ENCODE measurements at regions not wholly inside any gene's neighbourhood (a gene's known extent, or its start where the extent isn't known, plus 50 kb on each side); places are given as distances from the start of the nearest gene placed in this dataset.

GRCh38 chr11:43582024-43582862, 98.3 kb upstream of the HSD17B12 start:
- DNase-seq (no peak), ATAC-seq (ENCODE audit: low read depth) (no peak)
- H2AFZ ChIP-seq (replicated peaks; ENCODE audit: low read length, poor library complexity), result no peak overlapping the region
- no TSS peak for BruUV-seq (replicated peaks)
- no peaks in the 10 kb centered on the region for H4K20me1 ChIP-seq (ENCODE audit: insufficient read depth, low read length)
- H3K18ac ChIP-seq (ENCODE audit: low read depth, low read length), result no peak overlapping the region
- H4K91ac ChIP-seq (ENCODE audit: insufficient read depth, low read depth, low read length), result no peak overlapping the region
- WGBS, 2 experiments (ENCODE audit: extremely low coverage in 2 of 2, insufficient read length in 1 of 2), result no CpG with 5 or more reads among the region's 37 CpGs
- H3K4me1 ChIP-seq (ENCODE audit: control insufficient read depth, insufficient read depth, low read length), result no peaks in the 10 kb centered on the region
- no peak overlapping the region for H3K23ac ChIP-seq (ENCODE audit: low read depth, low read length)
- H3K9me1 ChIP-seq (ENCODE audit: insufficient read depth, low read length), result peaks cover 2% of the 10 kb centered on the region; the same call in 1 of the 2 replicates
- no peaks in the 10 kb centered on the region for H3K36me3 ChIP-seq (ENCODE audit: control insufficient read depth, insufficient read depth, low read length)
- no peak overlapping the region for H3K9ac ChIP-seq (ENCODE audit: low read depth, low read length)
- dilution Hi-C loops (cut with HindIII; ENCODE audit: low sequenced_read_pairs, unreplicated experiment), result no loop called here
- H2BK20ac ChIP-seq (ENCODE audit: low read depth, low read length), result no peak overlapping the region
- no peak overlapping the region for H3K14ac ChIP-seq (replicated peaks; ENCODE audit: low read depth, low read length)
- no peak overlapping the region for H3K27ac ChIP-seq (ENCODE audit: insufficient read depth, low read length)
- peaks cover 67% of the 10 kb centered on the region for H3K27me3 ChIP-seq (ENCODE audit: control insufficient read depth, insufficient read depth, low read length)
- ChIA-PET POLR2A (ENCODE audit: unreplicated experiment) (no interaction called here), CTCF (no interaction called here)
- no peak overlapping the region for H4K5ac ChIP-seq (ENCODE audit: low read depth, low read length)
- no peak overlapping the region for H2AK5ac ChIP-seq (ENCODE audit: low read depth, low read length)
- no peak overlapping the region for H4K8ac ChIP-seq (ENCODE audit: low read depth in 2 of 2, low read length in 2 of 2)
- H2AK9ac ChIP-seq (replicated peaks; ENCODE audit: low read depth, low read length, poor library complexity), result no peak overlapping the region
- no peak overlapping the region for H3K4ac ChIP-seq (ENCODE audit: low read depth, low read length)
- TF ChIP-seq NFE2L2 (IDR thresholded peaks at IDR 0.05; ENCODE audit: low read depth, low read length), result no peak
- no peak for TF ChIP-seq CTCF (conservative IDR thresholded peaks at IDR 0.05; ENCODE audit: low read depth, low read length)
- no peak for TF ChIP-seq CEBPB (IDR thresholded peaks at IDR 0.05; ENCODE audit: low read depth, low read length)
- no peak for TF ChIP-seq POLR2A (IDR thresholded peaks at IDR 0.05; ENCODE audit: low read depth, low read length)
- TF ChIP-seq USF2 (IDR thresholded peaks at IDR 0.05; ENCODE audit: low read depth, low read length), result no peak
- no peak for TF ChIP-seq SMC3 (IDR thresholded peaks at IDR 0.05; ENCODE audit: low read depth, low read length)
- H3K9me3 ChIP-seq (ENCODE audit: control insufficient read depth, insufficient read depth, low read length), result no peaks in the 10 kb centered on the region
- no peak overlapping the region for H2BK120ac ChIP-seq (ENCODE audit: low read depth, low read length)
- H2BK5ac ChIP-seq (ENCODE audit: low read depth, low read length, poor library complexity, severe bottlenecking), result no peak overlapping the region
- intact Hi-C loops (cut with micrococcal nuclease), result no loop called here
- H2BK15ac ChIP-seq (ENCODE audit: low read depth, low read length), result no peak overlapping the region
- no peak overlapping the region for H3K4me3 ChIP-seq (ENCODE audit: insufficient read depth, low read depth, low read length)
- H3K4me2 ChIP-seq (ENCODE audit: low read depth, low read length), result no peak overlapping the region
- no peaks in the 10 kb centered on the region for H3K79me1 ChIP-seq (ENCODE audit: low read depth in 1 of 2, low read length in 2 of 2)
- in situ Hi-C loops (cut with MboI; ENCODE audit: low sequenced_read_pairs), result no loop called here
- H3K56ac ChIP-seq (ENCODE audit: extremely low read depth, insufficient read depth, low read length), result no peak overlapping the region

Data from IMR-90 (cell line).